ENCODE measurements at regions not wholly inside any gene's neighbourhood (a gene's known extent, or its start where the extent isn't known, plus 50 kb on each side); places are given as distances from the start of the nearest gene placed in this dataset.

DNA sequence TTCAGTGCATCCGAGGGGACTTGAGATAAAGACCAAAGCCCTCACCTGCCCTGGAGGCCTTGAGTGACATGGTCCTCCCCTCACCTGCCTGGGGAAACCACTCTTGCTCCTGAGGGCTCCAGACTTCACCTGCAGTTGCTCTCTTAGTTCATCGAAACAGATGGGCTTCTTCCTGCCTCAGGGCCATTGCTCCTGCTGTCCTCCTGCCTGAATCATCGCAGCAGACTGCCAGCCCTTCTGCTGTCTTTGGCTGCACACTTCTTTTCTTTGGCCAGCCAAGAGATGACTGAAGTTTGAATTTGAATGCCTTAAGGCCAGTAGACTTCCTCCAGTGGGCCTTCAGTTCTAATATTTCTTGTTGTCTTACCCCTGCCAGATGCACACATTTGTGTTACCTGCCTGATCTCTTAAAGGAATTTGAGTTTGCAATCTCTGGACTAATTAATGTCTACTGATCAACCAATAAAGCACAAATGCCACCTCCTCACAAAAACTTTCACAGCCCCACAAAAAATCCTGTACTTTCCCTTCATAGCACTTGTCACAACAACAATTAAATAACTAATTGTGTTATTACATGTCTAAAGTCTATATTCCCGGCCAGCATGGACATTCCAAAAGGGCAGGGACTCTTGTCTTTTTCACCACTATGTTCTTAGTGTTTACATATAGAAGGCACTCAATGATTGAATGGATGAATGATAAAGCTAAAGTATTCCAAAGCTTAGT, 56.7 kb upstream of the SGK1 start:
- peaks cover 19% of the 10 kb centered on the region for H3K4me1 ChIP-seq
- H3K4me3 ChIP-seq: no peak overlapping the region
- H3K4me2 ChIP-seq: no peak overlapping the region
- FAIRE-seq: no peak
- WGBS (ENCODE audit: missing lambda C conversion rate): 90% methylated on average over 4 of the region's 4 CpGs
- H3K9me3 ChIP-seq: no peaks in the 10 kb centered on the region
- DNase-seq (ENCODE audit: low read depth in 1 of 2, low spot score in 1 of 2): no peak
- no peak for ATAC-seq
- TF ChIP-seq HEYL (CRISPR knock-in tag; IDR thresholded peaks at IDR 0.05) (no peak), EP300 (IDR thresholded peaks at IDR 0.05) (no peak), KDM5A (IDR thresholded peaks at IDR 0.05) (no peak), PHF8 (IDR thresholded peaks at IDR 0.05; ENCODE audit: borderline replicate concordance, low read depth) (no peak), KDM1A (IDR thresholded peaks at IDR 0.05; ENCODE audit: low read depth) (no peak), CEBPB (IDR thresholded peaks at IDR 0.05) (no peak), NPAS2 (CRISPR knock-in tag; IDR thresholded peaks at IDR 0.05; ENCODE audit: borderline replicate concordance) (no peak), RCOR1 (IDR thresholded peaks at IDR 0.05; ENCODE audit: low read depth, low read length) (no peak), ESRRA (IDR thresholded peaks at IDR 0.05; ENCODE audit: borderline replicate concordance, low read length) (no peak), SMC3 (IDR thresholded peaks at IDR 0.05) (no peak)
- TF ChIP-seq, protein P1, sequence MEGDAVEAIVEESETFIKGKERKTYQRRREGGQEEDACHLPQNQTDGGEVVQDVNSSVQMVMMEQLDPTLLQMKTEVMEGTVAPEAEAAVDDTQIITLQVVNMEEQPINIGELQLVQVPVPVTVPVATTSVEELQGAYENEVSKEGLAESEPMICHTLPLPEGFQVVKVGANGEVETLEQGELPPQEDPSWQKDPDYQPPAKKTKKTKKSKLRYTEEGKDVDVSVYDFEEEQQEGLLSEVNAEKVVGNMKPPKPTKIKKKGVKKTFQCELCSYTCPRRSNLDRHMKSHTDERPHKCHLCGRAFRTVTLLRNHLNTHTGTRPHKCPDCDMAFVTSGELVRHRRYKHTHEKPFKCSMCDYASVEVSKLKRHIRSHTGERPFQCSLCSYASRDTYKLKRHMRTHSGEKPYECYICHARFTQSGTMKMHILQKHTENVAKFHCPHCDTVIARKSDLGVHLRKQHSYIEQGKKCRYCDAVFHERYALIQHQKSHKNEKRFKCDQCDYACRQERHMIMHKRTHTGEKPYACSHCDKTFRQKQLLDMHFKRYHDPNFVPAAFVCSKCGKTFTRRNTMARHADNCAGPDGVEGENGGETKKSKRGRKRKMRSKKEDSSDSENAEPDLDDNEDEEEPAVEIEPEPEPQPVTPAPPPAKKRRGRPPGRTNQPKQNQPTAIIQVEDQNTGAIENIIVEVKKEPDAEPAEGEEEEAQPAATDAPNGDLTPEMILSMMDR (IDR thresholded peaks at IDR 0.05): no peak
- TF ChIP-seq, protein P2, sequence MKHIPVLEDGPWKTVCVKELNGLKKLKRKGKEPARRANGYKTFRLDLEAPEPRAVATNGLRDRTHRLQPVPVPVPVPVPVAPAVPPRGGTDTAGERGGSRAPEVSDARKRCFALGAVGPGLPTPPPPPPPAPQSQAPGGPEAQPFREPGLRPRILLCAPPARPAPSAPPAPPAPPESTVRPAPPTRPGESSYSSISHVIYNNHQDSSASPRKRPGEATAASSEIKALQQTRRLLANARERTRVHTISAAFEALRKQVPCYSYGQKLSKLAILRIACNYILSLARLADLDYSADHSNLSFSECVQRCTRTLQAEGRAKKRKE (CRISPR knock-in tag; IDR thresholded peaks at IDR 0.05; ENCODE audit: low read depth): no peak
- ChIA-PET POLR2A (no interaction called here), CTCF (interaction anchor here (0.7 to 0.9 kb wide), 2 partner anchors 85 to 566 kb away, joined by 3 to 4 read pairs; no protein-coding TSS in a partner anchor)
- peak overlapping the region; percentile 71 to 74; a peak in 4 of 6 replicates for H3K27ac ChIP-seq

DNA sequence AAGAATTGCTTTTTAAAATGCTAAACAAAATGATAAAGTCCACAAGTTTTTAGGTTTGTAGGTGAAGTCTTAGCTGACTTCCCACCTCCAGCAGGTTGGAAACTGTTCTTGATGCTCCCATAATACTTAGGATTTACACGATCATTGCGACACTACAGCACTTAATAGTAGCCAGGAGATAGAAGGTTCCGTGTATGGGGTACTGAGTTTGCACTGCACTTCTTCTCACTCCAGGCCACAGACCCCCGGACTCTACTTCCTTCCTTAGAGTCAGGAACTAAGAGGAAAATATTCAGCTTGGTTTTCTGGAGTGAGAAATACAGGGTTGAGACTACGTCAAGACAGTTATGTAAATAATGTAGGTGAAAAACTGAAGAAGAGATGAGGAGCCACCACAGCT, 56.1 kb upstream of the SGK1 start:
- DNase-seq (ENCODE audit: low read depth in 1 of 2, low spot score in 1 of 2) (no peak), ATAC-seq (no peak), FAIRE-seq (no peak)
- H3K27ac ChIP-seq: peak overlapping the region; percentile 71 to 74
- peak overlapping the region; percentile 58 for H3K4me2 ChIP-seq
- ChIA-PET POLR2A (no interaction called here), CTCF (no interaction called here)
- peaks cover 19% of the 10 kb centered on the region for H3K4me1 ChIP-seq
- TF ChIP-seq, protein P3, sequence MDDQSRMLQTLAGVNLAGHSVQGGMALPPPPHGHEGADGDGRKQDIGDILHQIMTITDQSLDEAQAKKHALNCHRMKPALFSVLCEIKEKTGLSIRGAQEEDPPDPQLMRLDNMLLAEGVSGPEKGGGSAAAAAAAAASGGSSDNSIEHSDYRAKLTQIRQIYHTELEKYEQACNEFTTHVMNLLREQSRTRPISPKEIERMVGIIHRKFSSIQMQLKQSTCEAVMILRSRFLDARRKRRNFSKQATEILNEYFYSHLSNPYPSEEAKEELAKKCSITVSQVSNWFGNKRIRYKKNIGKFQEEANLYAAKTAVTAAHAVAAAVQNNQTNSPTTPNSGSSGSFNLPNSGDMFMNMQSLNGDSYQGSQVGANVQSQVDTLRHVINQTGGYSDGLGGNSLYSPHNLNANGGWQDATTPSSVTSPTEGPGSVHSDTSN (IDR thresholded peaks at IDR 0.05): no peak
- TF ChIP-seq FOXS1 (CRISPR knock-in tag; IDR thresholded peaks at IDR 0.05) (no peak), ZNF302 (CRISPR knock-in tag; IDR thresholded peaks at IDR 0.05) (no peak), HEYL (CRISPR knock-in tag; IDR thresholded peaks at IDR 0.05) (no peak), CEBPB (IDR thresholded peaks at IDR 0.05) (no peak), HOXB5 (CRISPR knock-in tag; IDR thresholded peaks at IDR 0.05) (no peak), NPAS2 (CRISPR knock-in tag; IDR thresholded peaks at IDR 0.05; ENCODE audit: borderline replicate concordance) (no peak), CBX8 (IDR thresholded peaks at IDR 0.05) (no peak), TP53 (CRISPR knock-in tag; IDR thresholded peaks at IDR 0.05) (no peak), CHD2 (IDR thresholded peaks at IDR 0.05; ENCODE audit: low read length, partially characterized antibody) (no peak)
- TF ChIP-seq, protein P4, sequence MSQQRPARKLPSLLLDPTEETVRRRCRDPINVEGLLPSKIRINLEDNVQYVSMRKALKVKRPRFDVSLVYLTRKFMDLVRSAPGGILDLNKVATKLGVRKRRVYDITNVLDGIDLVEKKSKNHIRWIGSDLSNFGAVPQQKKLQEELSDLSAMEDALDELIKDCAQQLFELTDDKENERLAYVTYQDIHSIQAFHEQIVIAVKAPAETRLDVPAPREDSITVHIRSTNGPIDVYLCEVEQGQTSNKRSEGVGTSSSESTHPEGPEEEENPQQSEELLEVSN (IDR thresholded peaks at IDR 0.05; ENCODE audit: borderline replicate concordance, low read depth): no peak
- WGBS (ENCODE audit: missing lambda C conversion rate): 80% methylated on average over 5 of the region's 5 CpGs
- H3K4me3 ChIP-seq: no peak overlapping the region
- no peaks in the 10 kb centered on the region for H3K9me3 ChIP-seq
